NCI-H1092 treated with DMSO at 0.1 percent for 48 hours (cell line): ENCODE measurements at regions not wholly inside any gene's neighbourhood (a gene's known extent, or its start where the extent isn't known, plus 50 kb on each side); places are given as distances from the start of the nearest gene placed in this dataset.

Experiments used
- DNase-seq: peaks from one replicate; lab custom pipeline; 2025; lab: John Stamatoyannopoulos, UW

- no peak for DNase-seq
Measured at GRCh38 chr9:135009051-135009560, 78.4 kb upstream of the OLFM1 start.

- DNase-seq, result no peak
Measured at GRCh38 chr9:135009794-135010585, 77.5 kb upstream of the OLFM1 start.

- DNase-seq, result no peak
Measured at GRCh38 chr9:135010586-135010860, 76.9 kb upstream of the OLFM1 start.

- DNase-seq, result no peak
Measured at GRCh38 chr9:135010921-135011320, 76.5 kb upstream of the OLFM1 start.

GRCh38 chr9:135012166-135012565 is 75.3 kb upstream of the OLFM1 start:
- DNase-seq, result no peak

GRCh38 chr9:135014311-135015010 is 73.0 kb upstream of the OLFM1 start:
- DNase-seq, result no peak

GRCh38 chr9:135015096-135015495 is 72.4 kb upstream of the OLFM1 start:
- DNase-seq, result no peak

GRCh38 chr9:135015565-135015964 is 71.9 kb upstream of the OLFM1 start:
- DNase-seq, result no peak

- DNase-seq, result no peak
Measured at GRCh38 chr9:135016037-135016640, 71.3 kb upstream of the OLFM1 start.

GRCh38 chr9:135016876-135017275 is 70.6 kb upstream of the OLFM1 start:
- no peak for DNase-seq

- DNase-seq, result no peak
Measured at GRCh38 chr9:135017899-135018298, 69.6 kb upstream of the OLFM1 start.

- no peak for DNase-seq
Measured at GRCh38 chr9:135018306-135018915, 69.1 kb upstream of the OLFM1 start.

- DNase-seq, result no peak
Measured at GRCh38 chr9:135019224-135019623, 68.2 kb upstream of the OLFM1 start.

- DNase-seq, result no peak
Measured at GRCh38 chr9:135020481-135021392, 66.7 kb upstream of the OLFM1 start.

GRCh38 chr9:135021393-135021789 is 66.1 kb upstream of the OLFM1 start:
- DNase-seq, result no peak

- no peak for DNase-seq
Measured at GRCh38 chr9:135022191-135022870, 65.1 kb upstream of the OLFM1 start.

GRCh38 chr9:135023088-135023785 is 64.2 kb upstream of the OLFM1 start:
- DNase-seq, result no peak

GRCh38 chr9:135023786-135024405 is 63.6 kb upstream of the OLFM1 start:
- no peak for DNase-seq

- no peak for DNase-seq
Measured at GRCh38 chr9:135029463-135029862, 58.0 kb upstream of the OLFM1 start.
